NCI-H1105 (cell line): ENCODE measurements at regions not wholly inside any gene's neighbourhood (a gene's known extent, or its start where the extent isn't known, plus 50 kb on each side); places are given as distances from the start of the nearest gene placed in this dataset.
A peak's percentile ranks its signal among the peaks of the same experiment; 100 is the strongest.

ENCODE experiments used
- DNase-seq: peaks from one replicate; lab custom pipeline; 2025; lab: John Stamatoyannopoulos, UW

GRCh38 chrX:58051346-58051745 lies 141.1 kb upstream of the ZXDA start:
- no peak for DNase-seq

- DNase-seq: no peak
These were observed 133.9 kb upstream of the ZXDA start for GRCh38 chrX:58044130-58044529.

- DNase-seq: peak; percentile 5
These were observed 115.7 kb upstream of the ZXDA start for GRCh38 chrX:58025979-58026378.

- no peak for DNase-seq
These were observed 75.7 kb upstream of the ZXDA start for GRCh38 chrX:57985951-57986350.

- no peak for DNase-seq
These were observed 74.4 kb upstream of the ZXDA start for GRCh38 chrX:57984620-57985019.

GRCh38 chrX:57977992-57978391 lies 67.7 kb upstream of the ZXDA start:
- no peak for DNase-seq

GRCh38 chrX:57964975-57965374 lies 54.7 kb upstream of the ZXDA start:
- DNase-seq: no peak
